ENCODE measurements at regions not wholly inside any gene's neighbourhood (a gene's known extent, or its start where the extent isn't known, plus 50 kb on each side); places are given as distances from the start of the nearest gene placed in this dataset.

DNA sequence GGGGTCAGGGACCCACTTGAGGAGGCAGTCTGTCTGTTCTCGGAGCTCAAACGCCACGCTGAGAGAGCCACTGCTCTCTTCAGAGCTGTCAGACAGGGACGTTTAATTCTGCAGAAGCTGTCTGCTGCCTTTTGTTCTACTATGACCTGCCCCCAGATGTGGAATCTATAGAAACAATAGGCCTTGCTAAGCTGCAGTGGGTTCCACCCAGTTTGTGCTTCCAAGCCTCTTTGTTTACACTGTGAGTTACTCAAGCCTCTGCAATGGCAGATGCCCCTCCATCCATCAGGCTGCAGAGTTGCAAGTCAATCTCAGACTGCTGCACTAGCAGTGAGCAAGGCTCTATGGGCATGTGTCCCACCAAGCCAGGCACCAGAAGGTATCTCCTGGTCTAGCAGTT, 158.1 kb downstream of the DTHD1 start:
- TF ChIP-seq, protein P1, sequence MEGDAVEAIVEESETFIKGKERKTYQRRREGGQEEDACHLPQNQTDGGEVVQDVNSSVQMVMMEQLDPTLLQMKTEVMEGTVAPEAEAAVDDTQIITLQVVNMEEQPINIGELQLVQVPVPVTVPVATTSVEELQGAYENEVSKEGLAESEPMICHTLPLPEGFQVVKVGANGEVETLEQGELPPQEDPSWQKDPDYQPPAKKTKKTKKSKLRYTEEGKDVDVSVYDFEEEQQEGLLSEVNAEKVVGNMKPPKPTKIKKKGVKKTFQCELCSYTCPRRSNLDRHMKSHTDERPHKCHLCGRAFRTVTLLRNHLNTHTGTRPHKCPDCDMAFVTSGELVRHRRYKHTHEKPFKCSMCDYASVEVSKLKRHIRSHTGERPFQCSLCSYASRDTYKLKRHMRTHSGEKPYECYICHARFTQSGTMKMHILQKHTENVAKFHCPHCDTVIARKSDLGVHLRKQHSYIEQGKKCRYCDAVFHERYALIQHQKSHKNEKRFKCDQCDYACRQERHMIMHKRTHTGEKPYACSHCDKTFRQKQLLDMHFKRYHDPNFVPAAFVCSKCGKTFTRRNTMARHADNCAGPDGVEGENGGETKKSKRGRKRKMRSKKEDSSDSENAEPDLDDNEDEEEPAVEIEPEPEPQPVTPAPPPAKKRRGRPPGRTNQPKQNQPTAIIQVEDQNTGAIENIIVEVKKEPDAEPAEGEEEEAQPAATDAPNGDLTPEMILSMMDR (IDR thresholded peaks at IDR 0.05; ENCODE audit: low read depth, low read length, poor library complexity, severe bottlenecking) = no peak
- TF ChIP-seq EZH2phosphoT487 (IDR thresholded peaks at IDR 0.05; ENCODE audit: borderline replicate concordance, low read length) = no peak
